SK-N-SH treated with all-trans-retinoic acid at 6 μM for 48 hours (cell line): ENCODE measurements at regions not wholly inside any gene's neighbourhood (a gene's known extent, or its start where the extent isn't known, plus 50 kb on each side); places are given as distances from the start of the nearest gene placed in this dataset.

Experiments
- ARNTL ChIP-seq: fragments of 450-650 bp; formaldehyde crosslinking; IDR thresholded peaks from 2 replicates; pipeline ENCODE4 v1.5.0; 2020; ENCODE audit warnings: low read depth, mild to moderate bottlenecking, moderate library complexity, borderline replicate concordance
- BACH2 ChIP-seq: fragments of 250-450 bp; sonication (Bioruptor Pico); IDR thresholded peaks from 2 replicates; pipeline ENCODE4 v1.9.0; 2021; ENCODE audit warnings: mild to moderate bottlenecking, borderline replicate concordance
- ESRRG ChIP-seq: fragments of 250-450 bp; sonication (Bioruptor Pico); IDR thresholded peaks from 2 replicates; pipeline ENCODE4 v1.6.1; 2021; ENCODE audit warnings: mild to moderate bottlenecking
- PPARA ChIP-seq: fragments of 250-450 bp; sonication (Bioruptor Pico); IDR thresholded peaks from 2 replicates; pipeline ENCODE4 v1.5.0; 2020; ENCODE audit warnings: mild to moderate bottlenecking, borderline replicate concordance
- RARB ChIP-seq: fragments of 250-450 bp; sonication (Bioruptor Pico); IDR thresholded peaks from 2 replicates; pipeline ENCODE4 v1.8.0; 2021; ENCODE audit warnings: mild to moderate bottlenecking, moderate library complexity
- SNAI2 ChIP-seq: fragments of 250-450 bp; sonication (Bioruptor Pico); IDR thresholded peaks from 2 replicates; pipeline ENCODE4 v1.5.0; 2020; ENCODE audit warnings: mild to moderate bottlenecking, moderate library complexity
- TOX ChIP-seq: fragments of 250-450 bp; sonication (Bioruptor Pico); IDR thresholded peaks from 2 replicates; pipeline ENCODE4 v1.8.0; 2021; ENCODE audit warnings: mild to moderate bottlenecking, moderate library complexity, borderline replicate concordance
- ZFP3 ChIP-seq: fragments of 250-450 bp; sonication (Bioruptor Pico); IDR thresholded peaks from 2 replicates; pipeline ENCODE4 v1.5.0; 2020; ENCODE audit warnings: mild to moderate bottlenecking, moderate library complexity
- TF ChIP-seq, protein P1 (sequence below): fragments of 250-450 bp; sonication (Bioruptor Pico); IDR thresholded peaks from 2 replicates; pipeline ENCODE4 v1.8.0; 2020; ENCODE audit warnings: mild to moderate bottlenecking, moderate library complexity, borderline replicate concordance
- TF ChIP-seq, protein P2 (sequence below): fragments of 250-450 bp; sonication (Bioruptor Pico); IDR thresholded peaks from 2 replicates; pipeline ENCODE4 v1.8.0; 2021; ENCODE audit warnings: low read depth, mild to moderate bottlenecking, moderate library complexity, borderline replicate concordance
- TF ChIP-seq, protein P3 (sequence below): fragments of 250-450 bp; sonication (Bioruptor Pico); IDR thresholded peaks from 2 replicates; pipeline ENCODE4 v1.5.1; 2021; ENCODE audit warnings: mild to moderate bottlenecking, moderate library complexity
- TF ChIP-seq, protein P4 (sequence below): fragments of 250-450 bp; sonication (Bioruptor Pico); IDR thresholded peaks from 2 replicates; pipeline ENCODE4 v1.5.1; 2020; ENCODE audit warnings: low read depth, mild to moderate bottlenecking, moderate library complexity
- TF ChIP-seq, protein P5 (sequence below): fragments of 250-450 bp; sonication (Bioruptor Pico); IDR thresholded peaks from 2 replicates; pipeline ENCODE4 v1.5.0; 2020; ENCODE audit warnings: mild to moderate bottlenecking, moderate library complexity

DNA sequence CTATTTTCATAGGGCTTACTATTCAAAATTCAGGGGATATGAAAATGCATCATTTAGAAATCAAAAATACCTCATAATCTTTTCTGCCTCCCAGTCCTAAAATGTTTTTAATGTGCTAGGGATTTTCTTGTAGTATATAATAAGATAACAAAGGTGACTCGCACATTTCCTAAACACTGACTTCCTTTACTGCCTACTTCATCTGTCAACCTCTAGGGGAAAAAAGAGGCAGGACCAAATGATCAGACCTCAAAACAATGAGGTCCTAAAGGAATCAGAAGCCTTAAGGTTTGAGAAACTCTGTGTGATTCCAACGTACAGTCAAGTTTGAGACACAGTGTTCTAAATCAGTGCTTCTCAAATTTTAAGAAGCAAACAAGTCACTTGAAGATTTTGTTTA, 56.1 kb upstream of the POU2AF2 start:
- TF ChIP-seq SNAI2 (CRISPR knock-in tag): no peak
- TF ChIP-seq ARNTL: no peak
- no peak for TF ChIP-seq RARB (CRISPR knock-in tag)
- TF ChIP-seq, protein P1, sequence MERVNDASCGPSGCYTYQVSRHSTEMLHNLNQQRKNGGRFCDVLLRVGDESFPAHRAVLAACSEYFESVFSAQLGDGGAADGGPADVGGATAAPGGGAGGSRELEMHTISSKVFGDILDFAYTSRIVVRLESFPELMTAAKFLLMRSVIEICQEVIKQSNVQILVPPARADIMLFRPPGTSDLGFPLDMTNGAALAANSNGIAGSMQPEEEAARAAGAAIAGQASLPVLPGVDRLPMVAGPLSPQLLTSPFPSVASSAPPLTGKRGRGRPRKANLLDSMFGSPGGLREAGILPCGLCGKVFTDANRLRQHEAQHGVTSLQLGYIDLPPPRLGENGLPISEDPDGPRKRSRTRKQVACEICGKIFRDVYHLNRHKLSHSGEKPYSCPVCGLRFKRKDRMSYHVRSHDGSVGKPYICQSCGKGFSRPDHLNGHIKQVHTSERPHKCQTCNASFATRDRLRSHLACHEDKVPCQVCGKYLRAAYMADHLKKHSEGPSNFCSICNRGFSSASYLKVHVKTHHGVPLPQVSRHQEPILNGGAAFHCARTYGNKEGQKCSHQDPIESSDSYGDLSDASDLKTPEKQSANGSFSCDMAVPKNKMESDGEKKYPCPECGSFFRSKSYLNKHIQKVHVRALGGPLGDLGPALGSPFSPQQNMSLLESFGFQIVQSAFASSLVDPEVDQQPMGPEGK (CRISPR knock-in tag): no peak
- TF ChIP-seq BACH2 (CRISPR knock-in tag): no peak
- no peak for TF ChIP-seq TOX (CRISPR knock-in tag)
- TF ChIP-seq, protein P2, sequence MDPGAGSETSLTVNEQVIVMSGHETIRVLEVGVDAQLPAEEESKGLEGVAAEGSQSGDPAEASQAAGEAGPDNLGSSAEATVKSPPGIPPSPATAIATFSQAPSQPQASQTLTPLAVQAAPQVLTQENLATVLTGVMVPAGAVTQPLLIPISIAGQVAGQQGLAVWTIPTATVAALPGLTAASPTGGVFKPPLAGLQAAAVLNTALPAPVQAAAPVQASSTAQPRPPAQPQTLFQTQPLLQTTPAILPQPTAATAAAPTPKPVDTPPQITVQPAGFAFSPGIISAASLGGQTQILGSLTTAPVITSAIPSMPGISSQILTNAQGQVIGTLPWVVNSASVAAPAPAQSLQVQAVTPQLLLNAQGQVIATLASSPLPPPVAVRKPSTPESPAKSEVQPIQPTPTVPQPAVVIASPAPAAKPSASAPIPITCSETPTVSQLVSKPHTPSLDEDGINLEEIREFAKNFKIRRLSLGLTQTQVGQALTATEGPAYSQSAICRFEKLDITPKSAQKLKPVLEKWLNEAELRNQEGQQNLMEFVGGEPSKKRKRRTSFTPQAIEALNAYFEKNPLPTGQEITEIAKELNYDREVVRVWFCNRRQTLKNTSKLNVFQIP (CRISPR knock-in tag): no peak
- no peak for TF ChIP-seq ZFP3 (CRISPR knock-in tag)
- TF ChIP-seq, protein P3, sequence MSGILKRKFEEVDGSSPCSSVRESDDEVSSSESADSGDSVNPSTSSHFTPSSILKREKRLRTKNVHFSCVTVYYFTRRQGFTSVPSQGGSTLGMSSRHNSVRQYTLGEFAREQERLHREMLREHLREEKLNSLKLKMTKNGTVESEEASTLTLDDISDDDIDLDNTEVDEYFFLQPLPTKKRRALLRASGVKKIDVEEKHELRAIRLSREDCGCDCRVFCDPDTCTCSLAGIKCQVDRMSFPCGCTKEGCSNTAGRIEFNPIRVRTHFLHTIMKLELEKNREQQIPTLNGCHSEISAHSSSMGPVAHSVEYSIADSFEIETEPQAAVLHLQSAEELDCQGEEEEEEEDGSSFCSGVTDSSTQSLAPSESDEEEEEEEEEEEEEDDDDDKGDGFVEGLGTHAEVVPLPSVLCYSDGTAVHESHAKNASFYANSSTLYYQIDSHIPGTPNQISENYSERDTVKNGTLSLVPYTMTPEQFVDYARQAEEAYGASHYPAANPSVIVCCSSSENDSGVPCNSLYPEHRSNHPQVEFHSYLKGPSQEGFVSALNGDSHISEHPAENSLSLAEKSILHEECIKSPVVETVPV (CRISPR knock-in tag): no peak
- TF ChIP-seq, protein P4, sequence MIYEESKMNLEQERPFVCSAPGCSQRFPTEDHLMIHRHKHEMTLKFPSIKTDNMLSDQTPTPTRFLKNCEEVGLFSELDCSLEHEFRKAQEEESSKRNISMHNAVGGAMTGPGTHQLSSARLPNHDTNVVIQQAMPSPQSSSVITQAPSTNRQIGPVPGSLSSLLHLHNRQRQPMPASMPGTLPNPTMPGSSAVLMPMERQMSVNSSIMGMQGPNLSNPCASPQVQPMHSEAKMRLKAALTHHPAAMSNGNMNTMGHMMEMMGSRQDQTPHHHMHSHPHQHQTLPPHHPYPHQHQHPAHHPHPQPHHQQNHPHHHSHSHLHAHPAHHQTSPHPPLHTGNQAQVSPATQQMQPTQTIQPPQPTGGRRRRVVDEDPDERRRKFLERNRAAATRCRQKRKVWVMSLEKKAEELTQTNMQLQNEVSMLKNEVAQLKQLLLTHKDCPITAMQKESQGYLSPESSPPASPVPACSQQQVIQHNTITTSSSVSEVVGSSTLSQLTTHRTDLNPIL (CRISPR knock-in tag): no peak
- TF ChIP-seq, protein P5, sequence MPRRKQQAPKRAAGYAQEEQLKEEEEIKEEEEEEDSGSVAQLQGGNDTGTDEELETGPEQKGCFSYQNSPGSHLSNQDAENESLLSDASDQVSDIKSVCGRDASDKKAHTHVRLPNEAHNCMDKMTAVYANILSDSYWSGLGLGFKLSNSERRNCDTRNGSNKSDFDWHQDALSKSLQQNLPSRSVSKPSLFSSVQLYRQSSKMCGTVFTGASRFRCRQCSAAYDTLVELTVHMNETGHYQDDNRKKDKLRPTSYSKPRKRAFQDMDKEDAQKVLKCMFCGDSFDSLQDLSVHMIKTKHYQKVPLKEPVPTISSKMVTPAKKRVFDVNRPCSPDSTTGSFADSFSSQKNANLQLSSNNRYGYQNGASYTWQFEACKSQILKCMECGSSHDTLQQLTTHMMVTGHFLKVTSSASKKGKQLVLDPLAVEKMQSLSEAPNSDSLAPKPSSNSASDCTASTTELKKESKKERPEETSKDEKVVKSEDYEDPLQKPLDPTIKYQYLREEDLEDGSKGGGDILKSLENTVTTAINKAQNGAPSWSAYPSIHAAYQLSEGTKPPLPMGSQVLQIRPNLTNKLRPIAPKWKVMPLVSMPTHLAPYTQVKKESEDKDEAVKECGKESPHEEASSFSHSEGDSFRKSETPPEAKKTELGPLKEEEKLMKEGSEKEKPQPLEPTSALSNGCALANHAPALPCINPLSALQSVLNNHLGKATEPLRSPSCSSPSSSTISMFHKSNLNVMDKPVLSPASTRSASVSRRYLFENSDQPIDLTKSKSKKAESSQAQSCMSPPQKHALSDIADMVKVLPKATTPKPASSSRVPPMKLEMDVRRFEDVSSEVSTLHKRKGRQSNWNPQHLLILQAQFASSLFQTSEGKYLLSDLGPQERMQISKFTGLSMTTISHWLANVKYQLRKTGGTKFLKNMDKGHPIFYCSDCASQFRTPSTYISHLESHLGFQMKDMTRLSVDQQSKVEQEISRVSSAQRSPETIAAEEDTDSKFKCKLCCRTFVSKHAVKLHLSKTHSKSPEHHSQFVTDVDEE (CRISPR knock-in tag): no peak
- no peak for TF ChIP-seq PPARA (CRISPR knock-in tag)
- no peak for TF ChIP-seq ESRRG (CRISPR knock-in tag)
